Colonic mucosa (tissue), 4 donors: ENCODE measurements at regions not wholly inside any gene's neighbourhood (a gene's known extent, or its start where the extent isn't known, plus 50 kb on each side); places are given as distances from the start of the nearest gene placed in this dataset.
A peak's percentile ranks its signal among the peaks of the same experiment; 100 is the strongest.

ENCODE experiments used
- DNase-seq: peaks from one replicate; pipeline ENCODE4 v3.0.0-alpha.2; 2020
- H3K27ac ChIP-seq: fragments of 200-600 bp; one replicate; pipeline ENCODE4 v1.8.0; 2021
- H3K27me3 ChIP-seq: fragments of 200-600 bp; one replicate; pipeline ENCODE4 v1.8.0; 2021
- H3K36me3 ChIP-seq: fragments of 200-600 bp; one replicate; pipeline ENCODE4 v1.8.0; 2021
- H3K4me1 ChIP-seq: fragments of 200-600 bp; one replicate; pipeline ENCODE4 v1.8.0; 2021; ENCODE audit warnings: mild to moderate bottlenecking
- H3K4me3 ChIP-seq: fragments of 200-600 bp; one replicate; pipeline ENCODE4 v1.8.0; 2021
- H3K9ac ChIP-seq, 2 donors: one replicate each; pipeline ENCODE4 v1.7.0; 2013; ENCODE audit warnings: control low read depth in 2 of 2, low read depth in 2 of 2, low read length in 2 of 2
- H3K9me3 ChIP-seq: fragments of 200-600 bp; one replicate; pipeline ENCODE4 v1.8.0; 2021
- intact Hi-C: fragments of 100-400 bp; cut with DNase I; formaldehyde crosslinking; loops from one replicate; pipeline ENCODE4 v1.14.1; 2022
- TF ChIP-seq, protein P1 (sequence below): fragments of 200-600 bp; IDR thresholded peaks from one replicate; pipeline ENCODE4 v1.8.0; 2022; ENCODE audit warnings: antibody characterized with exemption, mild to moderate bottlenecking
- donor health status: healthy.
- donor health status: DM: no; HTN: no; CAD: no.
- donor health status: DM: no; HTN: no; CAD: no.

DNA sequence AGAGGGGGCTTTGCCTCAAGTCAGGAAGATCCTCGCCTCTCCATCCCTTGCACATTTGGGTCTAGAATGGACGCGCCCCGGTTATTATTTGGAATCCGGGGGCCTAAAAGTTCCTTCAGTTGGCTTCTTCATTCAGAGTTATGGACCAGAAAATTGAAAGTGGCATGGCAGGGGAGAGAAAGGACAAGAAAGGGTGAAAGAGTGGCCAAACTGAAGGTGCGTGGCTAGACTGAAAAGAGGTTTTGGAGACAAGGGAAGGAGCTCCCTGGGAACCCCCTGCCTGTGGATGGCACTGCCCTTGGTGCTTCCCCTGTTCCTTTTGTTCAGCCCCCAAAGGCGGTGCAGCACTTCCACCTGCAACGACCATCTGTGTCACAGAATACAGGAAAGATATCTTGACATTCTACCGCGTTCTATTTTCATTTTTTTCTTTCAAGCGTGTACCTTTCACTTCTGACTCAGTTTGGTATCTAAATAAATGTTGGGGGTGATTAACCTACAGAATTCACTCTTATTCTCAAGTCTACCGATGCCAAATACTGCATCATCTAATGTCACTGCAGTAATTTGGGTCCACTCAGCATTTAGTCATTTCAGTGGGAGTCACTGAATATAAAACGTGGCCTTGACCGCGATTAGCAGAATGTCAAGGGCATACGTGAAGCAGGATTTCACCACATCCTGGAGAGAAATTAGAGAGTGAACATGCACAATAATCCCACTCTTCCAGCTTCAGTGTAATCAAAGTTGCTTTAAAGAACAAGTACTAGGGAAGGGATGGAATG lies 88.1 kb upstream of the ARHGAP32 start:
- H3K27me3 ChIP-seq: no peaks in the 10 kb centered on the region
- DNase-seq: no peak
- H3K9ac ChIP-seq: peak overlapping the region; percentile 48 to 86
- H3K27ac ChIP-seq: peak overlapping the region; percentile 9
- peaks cover 9% of the 10 kb centered on the region for H3K4me1 ChIP-seq
- peak overlapping the region; percentile 48 for H3K4me3 ChIP-seq
- H3K9me3 ChIP-seq: no peaks in the 10 kb centered on the region
- no peaks in the 10 kb centered on the region for H3K36me3 ChIP-seq
- TF ChIP-seq, protein P1, sequence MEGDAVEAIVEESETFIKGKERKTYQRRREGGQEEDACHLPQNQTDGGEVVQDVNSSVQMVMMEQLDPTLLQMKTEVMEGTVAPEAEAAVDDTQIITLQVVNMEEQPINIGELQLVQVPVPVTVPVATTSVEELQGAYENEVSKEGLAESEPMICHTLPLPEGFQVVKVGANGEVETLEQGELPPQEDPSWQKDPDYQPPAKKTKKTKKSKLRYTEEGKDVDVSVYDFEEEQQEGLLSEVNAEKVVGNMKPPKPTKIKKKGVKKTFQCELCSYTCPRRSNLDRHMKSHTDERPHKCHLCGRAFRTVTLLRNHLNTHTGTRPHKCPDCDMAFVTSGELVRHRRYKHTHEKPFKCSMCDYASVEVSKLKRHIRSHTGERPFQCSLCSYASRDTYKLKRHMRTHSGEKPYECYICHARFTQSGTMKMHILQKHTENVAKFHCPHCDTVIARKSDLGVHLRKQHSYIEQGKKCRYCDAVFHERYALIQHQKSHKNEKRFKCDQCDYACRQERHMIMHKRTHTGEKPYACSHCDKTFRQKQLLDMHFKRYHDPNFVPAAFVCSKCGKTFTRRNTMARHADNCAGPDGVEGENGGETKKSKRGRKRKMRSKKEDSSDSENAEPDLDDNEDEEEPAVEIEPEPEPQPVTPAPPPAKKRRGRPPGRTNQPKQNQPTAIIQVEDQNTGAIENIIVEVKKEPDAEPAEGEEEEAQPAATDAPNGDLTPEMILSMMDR: no peak
- intact Hi-C loops: no loop called here

DNA sequence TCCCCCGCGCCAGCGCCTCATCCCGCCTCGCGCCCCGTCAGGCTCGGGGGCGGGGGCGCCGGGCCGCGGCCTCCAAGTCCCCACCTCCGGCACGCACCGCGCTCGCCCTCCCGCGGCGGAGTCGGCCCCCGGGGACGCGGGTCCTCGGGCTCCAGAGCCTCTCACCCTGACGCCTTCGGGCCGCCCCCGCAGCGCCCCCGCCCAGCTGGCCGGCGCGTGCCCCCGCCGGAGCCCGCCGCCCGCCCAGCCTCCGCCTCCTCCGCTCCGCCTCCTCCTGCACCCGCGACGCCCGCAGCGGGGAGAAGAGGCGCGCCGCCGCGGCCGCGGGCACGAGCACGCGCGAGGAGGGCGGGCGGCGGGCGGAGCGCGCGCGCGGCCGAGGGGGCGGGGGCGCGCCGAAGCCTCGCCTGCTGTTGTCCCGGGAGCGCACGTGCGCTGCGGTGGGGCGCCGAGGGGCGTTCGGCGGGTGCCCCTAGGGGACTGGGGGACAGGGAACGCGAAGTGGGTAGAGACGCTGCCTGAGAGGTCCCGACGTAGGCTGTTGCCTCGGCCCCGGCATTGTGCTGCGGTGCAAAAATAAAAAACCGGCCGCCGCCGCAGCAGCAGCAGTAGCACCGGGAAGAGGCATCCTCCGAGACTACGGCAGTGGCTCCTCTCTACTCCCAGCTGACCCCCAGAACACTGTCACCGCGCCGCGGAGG lies 87.4 kb upstream of the ARHGAP32 start:
- no peaks in the 10 kb centered on the region for H3K9me3 ChIP-seq
- peaks cover 9% of the 10 kb centered on the region for H3K4me1 ChIP-seq
- peak overlapping the region; percentile 9 for H3K27ac ChIP-seq
- no peaks in the 10 kb centered on the region for H3K36me3 ChIP-seq
- peak overlapping the region; percentile 48 for H3K4me3 ChIP-seq
- intact Hi-C loops: loop anchor here (5.0 kb wide), 1 partner anchor 157 kb away; no protein-coding TSS in a partner anchor
- H3K27me3 ChIP-seq: no peaks in the 10 kb centered on the region
- TF ChIP-seq, protein P1: no peak
- H3K9ac ChIP-seq: peak overlapping the region; percentile 61 to 86
- DNase-seq: peak; percentile 83

DNA sequence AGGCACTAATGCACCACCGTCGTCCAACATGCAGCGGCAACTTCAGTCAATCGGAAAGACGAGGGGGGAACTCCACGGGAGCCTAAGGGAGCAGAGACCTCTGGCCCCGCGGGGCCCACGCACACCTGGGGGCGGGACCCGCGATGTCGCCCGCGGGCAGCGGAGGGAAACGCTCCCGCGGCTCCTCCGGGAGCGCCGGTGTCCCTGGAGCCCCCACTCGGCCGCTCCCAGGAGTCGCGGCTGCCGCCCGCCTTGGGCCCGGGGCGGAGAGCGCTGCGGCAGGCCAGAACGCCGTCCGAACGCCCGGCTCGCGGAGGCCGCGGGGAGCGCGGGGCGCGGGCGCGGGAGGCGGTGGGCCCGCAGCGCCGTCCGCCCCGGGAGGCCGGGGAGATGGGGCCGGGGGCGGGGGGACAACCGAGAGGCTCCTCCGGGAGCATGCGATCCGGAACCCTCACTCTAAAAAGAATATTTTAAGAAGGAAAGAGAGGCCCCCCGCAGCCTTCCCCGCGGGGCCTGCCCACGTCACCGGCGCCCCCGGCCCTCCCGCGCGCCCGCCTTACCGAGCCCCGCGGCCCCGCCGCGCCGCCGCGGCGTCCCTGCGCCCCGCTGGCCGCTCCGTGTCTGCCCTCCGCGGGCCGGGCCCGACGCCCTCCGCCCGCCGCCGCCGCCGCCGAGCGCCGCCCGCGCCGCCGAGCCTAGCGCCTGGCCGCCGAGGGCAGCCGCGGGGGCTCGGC lies 86.6 kb upstream of the ARHGAP32 start:
- Histone ChIP-seq H3K27ac (no peak overlapping the region), H3K27me3 (no peaks in the 10 kb centered on the region), H3K4me3 (peak overlapping the region; percentile 49), H3K9ac (peak overlapping the region; percentile 61 to 77), H3K9me3 (no peaks in the 10 kb centered on the region), H3K36me3 (no peaks in the 10 kb centered on the region), H3K4me1 (peaks cover 6% of the 10 kb centered on the region)
- DNase-seq: no peak
- TF ChIP-seq, protein P1: no peak
- intact Hi-C loops: loop anchor here (5.0 kb wide), 1 partner anchor 156 kb away; no protein-coding TSS in a partner anchor

DNA sequence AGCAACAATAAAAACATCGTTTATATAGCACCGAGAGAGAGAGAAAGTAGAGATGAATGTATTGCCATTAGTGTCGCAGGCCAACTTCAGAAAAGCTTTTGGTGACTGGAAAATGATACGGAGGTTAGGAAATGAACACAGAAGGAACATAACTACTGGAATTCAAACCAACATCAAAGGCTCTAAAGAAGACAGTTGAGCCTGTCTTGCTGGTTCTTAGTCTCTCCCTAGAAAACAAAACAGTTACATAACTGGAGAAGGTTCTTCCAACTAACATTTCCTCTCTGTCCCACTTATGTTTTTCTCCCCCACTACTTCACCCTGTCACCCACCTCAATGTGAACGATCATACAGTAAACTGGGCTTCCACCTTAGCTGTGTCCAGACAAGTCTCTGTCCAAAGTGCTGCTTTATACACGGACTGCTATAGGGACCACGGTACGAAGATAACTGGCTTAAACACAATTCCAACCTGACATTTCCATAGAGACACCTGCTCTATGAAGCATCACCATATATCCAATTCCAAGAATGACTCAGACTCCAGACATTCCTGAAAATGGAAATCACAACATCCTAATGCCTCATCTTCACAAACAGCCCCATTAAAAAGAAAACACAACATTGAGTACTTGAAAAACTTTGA lies 85.2 kb upstream of the ARHGAP32 start:
- H3K36me3 ChIP-seq: no peaks in the 10 kb centered on the region
- TF ChIP-seq, protein P1: no peak
- no peak overlapping the region for H3K27ac ChIP-seq
- H3K27me3 ChIP-seq: no peaks in the 10 kb centered on the region
- no peak overlapping the region for H3K4me3 ChIP-seq
- peaks cover 6% of the 10 kb centered on the region for H3K4me1 ChIP-seq
- no peak overlapping the region for H3K9ac ChIP-seq
- DNase-seq: no peak
- H3K9me3 ChIP-seq: no peaks in the 10 kb centered on the region
- intact Hi-C loops: loop anchor here (5.0 kb wide), 1 partner anchor 155 kb away; no protein-coding TSS in a partner anchor

DNA sequence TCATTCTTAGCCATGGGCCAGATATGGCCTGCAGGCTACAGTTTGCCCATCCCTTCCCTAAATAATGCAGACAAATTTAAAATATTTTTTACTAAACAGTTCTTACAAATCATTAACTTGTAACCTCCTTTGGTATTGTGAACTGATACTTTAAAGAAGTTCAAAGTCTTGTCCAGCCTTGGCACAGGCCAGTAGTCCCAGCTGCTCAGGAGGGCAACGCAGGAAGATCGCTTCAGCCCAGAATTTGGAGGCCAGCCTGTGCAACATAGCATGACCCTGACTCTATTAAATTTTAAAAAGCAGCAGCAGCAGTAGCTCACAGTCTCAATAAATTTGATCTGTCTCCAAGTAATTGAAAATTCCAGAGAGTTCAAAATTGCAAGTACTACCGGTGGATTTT lies 83.7 kb upstream of the ARHGAP32 start:
- Histone ChIP-seq H3K9me3 (no peaks in the 10 kb centered on the region), H3K4me3 (no peak overlapping the region), H3K27me3 (no peaks in the 10 kb centered on the region), H3K9ac (no peak overlapping the region), H3K36me3 (no peaks in the 10 kb centered on the region), H3K4me1 (peaks cover 6% of the 10 kb centered on the region), H3K27ac (peak overlapping the region; percentile 24)
- TF ChIP-seq, protein P1: no peak
- DNase-seq: no peak
- intact Hi-C loops: loop anchor here (5.0 kb wide), 1 partner anchor 154 kb away; no protein-coding TSS in a partner anchor
